GM12875 (cell line): ENCODE measurements at regions not wholly inside any gene's neighbourhood (a gene's known extent, or its start where the extent isn't known, plus 50 kb on each side); places are given as distances from the start of the nearest gene placed in this dataset.

Experiments
- H3K4me3 ChIP-seq: one replicate; pipeline ENCODE4 v1.5.1; 2011; ENCODE audit warnings: low read depth, low read length, control low read depth
- CTCF ChIP-seq: IDR thresholded peaks from 2 replicates; pipeline ENCODE4 v1.5.1; 2011; ENCODE audit warnings: low read depth, mild to moderate bottlenecking, control low read depth, inconsistent platforms, low read length, moderate library complexity, borderline replicate concordance; ENCODE audit not compliant: insufficient read depth

- no peak for TF ChIP-seq CTCF
- H3K4me3 ChIP-seq, result no peak overlapping the region
Observed at GRCh38 chr6:164022632-164023031, 608.1 kb downstream of the QKI start.

- no peak for TF ChIP-seq CTCF
Observed at GRCh38 chr6:164021589-164022250, 607.2 kb downstream of the QKI start.

GRCh38 chr6:164020142-164020541 lies 605.6 kb downstream of the QKI start:
- no peak for TF ChIP-seq CTCF
- no peak overlapping the region for H3K4me3 ChIP-seq

More at GRCh38 chr6:164021589-164022250, 607.2 kb downstream of the QKI start:
- no peak overlapping the region for H3K4me3 ChIP-seq

GRCh38 chr6:164018133-164018532 lies 603.6 kb downstream of the QKI start:
- no peak overlapping the region for H3K4me3 ChIP-seq
- no peak for TF ChIP-seq CTCF

GRCh38 chr6:164016056-164016455 lies 601.5 kb downstream of the QKI start:
- no peak for TF ChIP-seq CTCF
- H3K4me3 ChIP-seq, result no peak overlapping the region

- TF ChIP-seq CTCF, result no peak
- no peak overlapping the region for H3K4me3 ChIP-seq
Observed at GRCh38 chr6:164015088-164015484, 600.6 kb downstream of the QKI start.

GRCh38 chr6:164014346-164015087 lies 600.0 kb downstream of the QKI start:
- no peak overlapping the region for H3K4me3 ChIP-seq
- TF ChIP-seq CTCF, result no peak
